ENCODE measurements at regions not wholly inside any gene's neighbourhood (a gene's known extent, or its start where the extent isn't known, plus 50 kb on each side); places are given as distances from the start of the nearest gene placed in this dataset.

DNA sequence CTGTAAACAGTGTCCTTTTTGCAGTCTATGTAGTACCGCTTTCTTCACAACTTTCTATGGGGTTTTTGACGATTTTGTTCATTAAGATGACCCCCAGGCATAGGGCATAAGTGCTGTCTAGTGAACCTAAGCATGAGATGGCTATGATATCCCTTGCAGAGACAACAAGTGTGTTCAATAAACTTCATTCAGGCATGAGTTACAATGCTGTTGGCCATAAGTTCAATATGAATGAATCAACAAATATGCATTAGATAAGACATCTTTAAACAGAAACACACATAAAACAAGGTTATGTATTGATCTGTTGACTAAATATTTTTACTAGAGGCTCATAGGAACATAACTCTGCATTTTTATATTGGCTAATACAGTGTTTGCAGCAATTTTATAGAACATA is 1322.0 kb downstream of the ARAP2 start:
- ChIA-PET POLR2A (no interaction called here), CTCF (no interaction called here)
- Histone ChIP-seq H3K27ac (ENCODE audit: low read depth in 1 of 2, low read length in 2 of 2) (no peak overlapping the region), H3K4me1 (ENCODE audit: insufficient read depth, low read length) (no peaks in the 10 kb centered on the region), H3K27me3 (ENCODE audit: control insufficient read depth in 1 of 2, insufficient read depth in 2 of 2, low read length in 2 of 2) (no peaks in the 10 kb centered on the region), H3K4me3 (ENCODE audit: low read length) (no peak overlapping the region), H3K36me3 (ENCODE audit: insufficient read depth, low read length) (no peaks in the 10 kb centered on the region), H3K9me3 (ENCODE audit: control insufficient read depth in 1 of 2, insufficient read depth in 1 of 2, low read length in 2 of 2) (no peaks in the 10 kb centered on the region)
- Mint-ChIP-seq H3K36me3 (ENCODE audit: low read depth) (no peaks in the 10 kb centered on the region), H3K4me1 (ENCODE audit: low read depth) (no peaks in the 10 kb centered on the region), H3K27me3 (no peaks in the 10 kb centered on the region), H3K9me3 (no peaks in the 10 kb centered on the region), H3K27ac (no peak overlapping the region), H3K4me3 (no peak overlapping the region)
- ATAC-seq (ENCODE audit: poor library complexity) (no peak), DNase-seq (no peak)
- TF ChIP-seq, protein P1, sequence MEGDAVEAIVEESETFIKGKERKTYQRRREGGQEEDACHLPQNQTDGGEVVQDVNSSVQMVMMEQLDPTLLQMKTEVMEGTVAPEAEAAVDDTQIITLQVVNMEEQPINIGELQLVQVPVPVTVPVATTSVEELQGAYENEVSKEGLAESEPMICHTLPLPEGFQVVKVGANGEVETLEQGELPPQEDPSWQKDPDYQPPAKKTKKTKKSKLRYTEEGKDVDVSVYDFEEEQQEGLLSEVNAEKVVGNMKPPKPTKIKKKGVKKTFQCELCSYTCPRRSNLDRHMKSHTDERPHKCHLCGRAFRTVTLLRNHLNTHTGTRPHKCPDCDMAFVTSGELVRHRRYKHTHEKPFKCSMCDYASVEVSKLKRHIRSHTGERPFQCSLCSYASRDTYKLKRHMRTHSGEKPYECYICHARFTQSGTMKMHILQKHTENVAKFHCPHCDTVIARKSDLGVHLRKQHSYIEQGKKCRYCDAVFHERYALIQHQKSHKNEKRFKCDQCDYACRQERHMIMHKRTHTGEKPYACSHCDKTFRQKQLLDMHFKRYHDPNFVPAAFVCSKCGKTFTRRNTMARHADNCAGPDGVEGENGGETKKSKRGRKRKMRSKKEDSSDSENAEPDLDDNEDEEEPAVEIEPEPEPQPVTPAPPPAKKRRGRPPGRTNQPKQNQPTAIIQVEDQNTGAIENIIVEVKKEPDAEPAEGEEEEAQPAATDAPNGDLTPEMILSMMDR (IDR thresholded peaks at IDR 0.05): no peak
- intact Hi-C loops (cut with DNase I, micrococcal nuclease): no loop called here

DNA sequence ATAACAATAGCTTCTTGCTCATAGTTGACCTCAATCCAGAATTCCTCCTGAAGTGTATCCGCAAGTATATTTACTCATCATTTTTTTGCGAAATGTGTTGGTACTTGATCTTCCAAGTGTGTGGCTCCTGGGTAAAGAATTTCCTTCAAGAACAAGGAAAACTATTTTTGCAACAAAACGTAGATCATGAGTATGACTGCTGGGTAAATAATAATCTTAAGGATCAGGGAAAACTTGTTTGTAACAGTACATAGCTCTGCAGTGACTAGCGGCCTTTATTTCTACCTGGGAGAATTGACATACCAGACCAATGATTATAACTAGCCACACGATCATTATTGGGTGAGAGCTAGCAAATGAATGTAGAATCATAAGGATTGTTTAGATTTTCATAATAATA is 1311.7 kb downstream of the ARAP2 start:
- H3K36me3 ChIP-seq (ENCODE audit: insufficient read depth, low read length): no peaks in the 10 kb centered on the region
- DNase-seq (no peak), ATAC-seq (ENCODE audit: poor library complexity) (no peak)
- no peaks in the 10 kb centered on the region for H3K9me3 ChIP-seq (ENCODE audit: control insufficient read depth in 1 of 2, insufficient read depth in 1 of 2, low read length in 2 of 2)
- Mint-ChIP-seq H3K27me3 (no peaks in the 10 kb centered on the region), H3K4me1 (ENCODE audit: low read depth) (no peaks in the 10 kb centered on the region), H3K9me3 (no peaks in the 10 kb centered on the region), H3K4me3 (no peak overlapping the region), H3K36me3 (ENCODE audit: low read depth) (no peaks in the 10 kb centered on the region), H3K27ac (no peak overlapping the region)
- intact Hi-C loops (cut with DNase I, micrococcal nuclease): no loop called here
- ChIA-PET POLR2A (no interaction called here), CTCF (no interaction called here)
- no peaks in the 10 kb centered on the region for H3K4me1 ChIP-seq (ENCODE audit: insufficient read depth, low read length)
- TF ChIP-seq, protein P1 (IDR thresholded peaks at IDR 0.05): no peak
- no peak overlapping the region for H3K4me3 ChIP-seq (ENCODE audit: low read length)
- no peaks in the 10 kb centered on the region for H3K27me3 ChIP-seq (ENCODE audit: control insufficient read depth in 1 of 2, insufficient read depth in 2 of 2, low read length in 2 of 2)
- H3K27ac ChIP-seq (ENCODE audit: low read depth in 1 of 2, low read length in 2 of 2): no peak overlapping the region

DNA sequence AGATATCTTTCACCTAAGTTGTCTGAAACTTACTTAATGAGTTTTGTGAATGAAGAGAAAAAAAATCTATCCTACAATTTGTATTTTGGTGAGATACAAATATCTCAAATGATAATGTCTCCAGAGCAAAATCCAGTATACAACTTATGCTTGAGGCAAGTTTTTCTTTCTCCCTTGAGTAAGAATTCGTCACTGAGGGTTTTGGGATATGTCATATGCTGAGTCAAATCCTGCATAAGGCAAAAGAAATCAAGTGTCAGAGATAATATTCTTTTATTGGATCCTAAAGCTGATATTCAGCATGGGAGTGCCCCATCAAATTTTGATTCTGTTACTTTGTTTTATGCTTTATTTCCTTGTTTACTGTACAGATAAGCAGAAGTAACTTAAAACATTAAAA is 1308.6 kb downstream of the ARAP2 start:
- peaks cover 0 to 8% of the 10 kb centered on the region in 2 experiments for H3K9me3 ChIP-seq (ENCODE audit: control insufficient read depth in 1 of 2, insufficient read depth in 1 of 2, low read length in 2 of 2)
- TF ChIP-seq, protein P1 (IDR thresholded peaks at IDR 0.05): no peak
- intact Hi-C loops (cut with DNase I, micrococcal nuclease): no loop called here
- ATAC-seq (ENCODE audit: poor library complexity) (no peak), DNase-seq (no peak)
- no peaks in the 10 kb centered on the region for H3K27me3 ChIP-seq (ENCODE audit: control insufficient read depth in 1 of 2, insufficient read depth in 2 of 2, low read length in 2 of 2)
- Mint-ChIP-seq H3K27me3 (no peaks in the 10 kb centered on the region), H3K9me3 (no peaks in the 10 kb centered on the region), H3K27ac (no peak overlapping the region), H3K4me3 (no peak overlapping the region), H3K4me1 (ENCODE audit: low read depth) (no peaks in the 10 kb centered on the region), H3K36me3 (ENCODE audit: low read depth) (no peaks in the 10 kb centered on the region)
- ChIA-PET CTCF (no interaction called here), POLR2A (no interaction called here)
- no peak overlapping the region for H3K27ac ChIP-seq (ENCODE audit: low read depth in 1 of 2, low read length in 2 of 2)
- no peaks in the 10 kb centered on the region for H3K36me3 ChIP-seq (ENCODE audit: insufficient read depth, low read length)
- no peaks in the 10 kb centered on the region for H3K4me1 ChIP-seq (ENCODE audit: insufficient read depth, low read length)
- H3K4me3 ChIP-seq (ENCODE audit: low read length): no peak overlapping the region
